Natural killer cell (primary cell): ENCODE measurements at regions not wholly inside any gene's neighbourhood (a gene's known extent, or its start where the extent isn't known, plus 50 kb on each side); places are given as distances from the start of the nearest gene placed in this dataset.

Experiments
- ATAC-seq, 3 donors: fragments of 150-1000 bp in 2 of 3; fragments of 200-7000 bp in 1 of 3; cut with Tn5 transposase; 1 replicate in 1 of 3; 2 replicates in 2 of 3; pipeline ENCODE4 v1.10.0; 2021; ENCODE audit warnings: mild to moderate bottlenecking in 2 of 3, moderate library complexity in 2 of 3
- DNase-seq, 2 donors: peaks; one replicate each; pipeline versions ENCODE4 v3.0.0 to v3.0.0-alpha.2; 2013 to 2021; ENCODE audit warnings: mixed read lengths in 1 of 2
- H3K27ac ChIP-seq: one replicate; pipeline ENCODE4 v1.5.1; 2013; ENCODE audit warnings: mild to moderate bottlenecking, low read length
- H3K27me3 ChIP-seq: one replicate; pipeline ENCODE4 v1.6.1; 2013; ENCODE audit warnings: low read length; ENCODE audit not compliant: control insufficient read depth, insufficient read depth
- H3K36me3 ChIP-seq: one replicate; pipeline ENCODE4 v1.6.1; 2013; ENCODE audit warnings: low read length; ENCODE audit not compliant: control insufficient read depth, insufficient read depth
- H3K4me1 ChIP-seq: one replicate; pipeline ENCODE4 v1.6.1; 2013; ENCODE audit warnings: low read length; ENCODE audit not compliant: control insufficient read depth, insufficient read depth
- H3K4me3 ChIP-seq: one replicate; pipeline ENCODE4 v1.5.1; 2013; ENCODE audit warnings: low read length
- H3K9me3 ChIP-seq: one replicate; pipeline ENCODE4 v1.6.1; 2013; ENCODE audit warnings: low read length; ENCODE audit not compliant: control insufficient read depth, insufficient read depth
- H3K27ac Mint-ChIP-seq, 2 donors: one replicate each; pipeline ENCODE4 v1.8.0; 2022; ENCODE audit warnings: mild to moderate bottlenecking in 2 of 2, mixed read lengths in 2 of 2, moderate library complexity in 1 of 2
- H3K27me3 Mint-ChIP-seq, 2 donors: one replicate each; pipeline ENCODE4 v1.8.0; 2022; ENCODE audit warnings: low read depth in 2 of 2, mixed read lengths in 2 of 2
- H3K36me3 Mint-ChIP-seq: one replicate; pipeline ENCODE4 v1.8.0; 2022; ENCODE audit warnings: mixed read lengths
- H3K4me1 Mint-ChIP-seq, 2 donors: one replicate each; pipeline ENCODE4 v1.8.0; 2022; ENCODE audit warnings: mixed read lengths in 2 of 2
- H3K4me3 Mint-ChIP-seq: one replicate; pipeline ENCODE4 v1.8.0; 2022; ENCODE audit warnings: mild to moderate bottlenecking, moderate library complexity, mixed read lengths
- H3K9me3 Mint-ChIP-seq, 2 donors: one replicate each; pipeline ENCODE4 v1.8.0; 2022; ENCODE audit warnings: mixed read lengths in 2 of 2
- CTCF ChIP-seq: fragments of 200-600 bp; IDR thresholded peaks from one replicate; pipeline ENCODE4 v1.8.0; 2022; ENCODE audit warnings: antibody characterized with exemption
- WGBS: methylation state at CpG from one replicate; pipeline ENCODE4 v1.1.7; 2013; ENCODE audit warnings: missing lambda C conversion rate; ENCODE audit not compliant: insufficient coverage; 5-methylcytosine and 5-hydroxymethylcytosine counted together
- intact Hi-C: fragments of 100-400 bp; cut with micrococcal nuclease; formaldehyde crosslinking; loops from one replicate; pipeline ENCODE4 v1.14.2; 2022

GRCh38 chr14:42090122-42090521 lies 483.4 kb downstream of the LRFN5 start:
- no peak for TF ChIP-seq CTCF
- no peaks in the 10 kb centered on the region for H3K4me1 ChIP-seq
- ATAC-seq (no peak), DNase-seq (no peak)
- no peak overlapping the region for H3K4me3 ChIP-seq
- H3K27me3 Mint-ChIP-seq, result no peaks in the 10 kb centered on the region
- intact Hi-C loops, result no loop called here
- H3K9me3 ChIP-seq, result peaks cover 8% of the 10 kb centered on the region
- no peak overlapping the region for H3K4me3 Mint-ChIP-seq
- H3K27ac ChIP-seq, result no peak overlapping the region
- WGBS, result 85% methylated on average over 3 of the region's 3 CpGs
- peaks cover 18 to 22% of the 10 kb centered on the region in 2 donors for H3K9me3 Mint-ChIP-seq
- no peaks in the 10 kb centered on the region for H3K27me3 ChIP-seq
- H3K36me3 Mint-ChIP-seq, result no peaks in the 10 kb centered on the region
- H3K36me3 ChIP-seq, result no peaks in the 10 kb centered on the region
- H3K4me1 Mint-ChIP-seq, result no peaks in the 10 kb centered on the region
- no peak overlapping the region for H3K27ac Mint-ChIP-seq

GRCh38 chr14:42079911-42080310 lies 473.2 kb downstream of the LRFN5 start:
- Mint-ChIP-seq H3K27ac (no peak overlapping the region), H3K4me1 (no peaks in the 10 kb centered on the region), H3K9me3 (peaks cover 16 to 39% of the 10 kb centered on the region in 2 donors), H3K4me3 (no peak overlapping the region), H3K27me3 (no peaks in the 10 kb centered on the region), H3K36me3 (peaks cover 10% of the 10 kb centered on the region)
- ATAC-seq (no peak), DNase-seq (no peak)
- H3K9me3 ChIP-seq, result no peaks in the 10 kb centered on the region
- TF ChIP-seq CTCF, result no peak
- no peak overlapping the region for H3K27ac ChIP-seq
- no peaks in the 10 kb centered on the region for H3K27me3 ChIP-seq
- no peaks in the 10 kb centered on the region for H3K4me1 ChIP-seq
- intact Hi-C loops, result no loop called here
- H3K4me3 ChIP-seq, result no peak overlapping the region
- no peaks in the 10 kb centered on the region for H3K36me3 ChIP-seq

- H3K9me3 Mint-ChIP-seq, result peaks cover 13 to 30% of the 10 kb centered on the region in 2 donors
- no peak for TF ChIP-seq CTCF
Observed at GRCh38 chr14:42078345-42078744, 471.7 kb downstream of the LRFN5 start.

GRCh38 chr14:42070031-42070430 lies 463.4 kb downstream of the LRFN5 start:
- no peaks in the 10 kb centered on the region for H3K27me3 ChIP-seq
- 100% methylated on average over 2 of the region's 3 CpGs for WGBS
- Mint-ChIP-seq H3K4me3 (no peak overlapping the region), H3K36me3 (peaks cover 8% of the 10 kb centered on the region), H3K4me1 (no peaks in the 10 kb centered on the region), H3K27ac (no peak overlapping the region), H3K27me3 (no peaks in the 10 kb centered on the region), H3K9me3 (peaks cover 23 to 26% of the 10 kb centered on the region in 2 donors)
- DNase-seq (no peak), ATAC-seq (no peak)
- H3K4me3 ChIP-seq, result no peak overlapping the region
- H3K4me1 ChIP-seq, result no peaks in the 10 kb centered on the region
- H3K36me3 ChIP-seq, result no peaks in the 10 kb centered on the region
- H3K27ac ChIP-seq, result no peak overlapping the region
- H3K9me3 ChIP-seq, result no peaks in the 10 kb centered on the region
- intact Hi-C loops, result no loop called here
- no peak for TF ChIP-seq CTCF

More at GRCh38 chr14:42078345-42078744, 471.7 kb downstream of the LRFN5 start:
- Histone ChIP-seq H3K27me3 (no peaks in the 10 kb centered on the region), H3K27ac (no peak overlapping the region), H3K9me3 (no peaks in the 10 kb centered on the region), H3K4me3 (no peak overlapping the region), H3K4me1 (no peaks in the 10 kb centered on the region), H3K36me3 (no peaks in the 10 kb centered on the region)
- 75% methylated on average over 1 of the region's 2 CpGs for WGBS
- ATAC-seq, result no peak
- Mint-ChIP-seq H3K36me3 (no peaks in the 10 kb centered on the region), H3K4me1 (no peaks in the 10 kb centered on the region), H3K27ac (no peak overlapping the region), H3K27me3 (no peaks in the 10 kb centered on the region), H3K4me3 (no peak overlapping the region)
- intact Hi-C loops, result no loop called here
- no peak for DNase-seq
